HG03460 (cell line): ENCODE measurements at regions not wholly inside any gene's neighbourhood (a gene's known extent, or its start where the extent isn't known, plus 50 kb on each side); places are given as distances from the start of the nearest gene placed in this dataset.
"Not testable (repeated sequence)": the region's sequence is repeated elsewhere in the genome, so short reads cannot be mapped to it uniquely, and the experiment has no call there.

Experiments used
- ATAC-seq: cut with Tn5 transposase; IDR thresholded peaks from one replicate; pipeline ENCODE4 v1.9.1; 2021; ENCODE audit not compliant: unreplicated experiment

DNA sequence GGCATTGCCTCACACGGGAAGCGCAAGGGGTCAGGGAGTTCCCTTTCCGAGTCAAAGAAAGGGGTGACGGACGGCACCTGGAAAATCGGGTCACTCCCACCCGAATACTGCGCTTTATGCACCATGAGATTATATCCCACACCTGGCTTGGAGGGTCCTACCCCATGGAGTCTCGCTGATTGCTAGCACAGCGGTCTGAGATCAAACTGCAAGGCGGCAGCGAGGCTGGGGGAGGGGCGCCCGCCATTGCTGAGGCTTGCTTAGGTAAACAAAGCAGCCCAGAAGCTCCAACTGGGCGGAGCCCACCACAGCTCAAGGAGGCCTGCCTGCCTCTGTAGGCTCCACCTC, 145.1 kb upstream of the BCL6 start:
- not testable (repeated sequence) for ATAC-seq

DNA sequence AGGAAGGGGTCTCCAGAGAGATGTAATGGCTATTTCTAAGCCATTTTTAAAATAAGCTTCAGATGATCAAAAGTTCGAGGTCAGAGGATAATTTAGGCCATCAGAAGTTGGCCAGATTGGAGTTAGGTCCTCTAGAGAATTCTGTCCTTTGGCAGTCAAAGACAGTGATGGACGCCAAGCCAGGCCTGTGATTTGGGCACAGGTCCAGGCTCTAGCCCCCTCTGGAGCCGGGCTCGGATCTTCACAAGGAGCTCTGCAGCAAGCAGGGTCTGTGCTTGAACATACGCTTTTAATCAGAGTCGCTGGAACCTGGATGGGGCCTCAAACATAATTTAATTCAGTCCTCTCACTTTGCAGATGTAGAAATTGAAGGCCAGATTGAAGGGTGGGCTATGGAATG, 151.4 kb upstream of the BCL6 start:
- no peak for ATAC-seq

DNA sequence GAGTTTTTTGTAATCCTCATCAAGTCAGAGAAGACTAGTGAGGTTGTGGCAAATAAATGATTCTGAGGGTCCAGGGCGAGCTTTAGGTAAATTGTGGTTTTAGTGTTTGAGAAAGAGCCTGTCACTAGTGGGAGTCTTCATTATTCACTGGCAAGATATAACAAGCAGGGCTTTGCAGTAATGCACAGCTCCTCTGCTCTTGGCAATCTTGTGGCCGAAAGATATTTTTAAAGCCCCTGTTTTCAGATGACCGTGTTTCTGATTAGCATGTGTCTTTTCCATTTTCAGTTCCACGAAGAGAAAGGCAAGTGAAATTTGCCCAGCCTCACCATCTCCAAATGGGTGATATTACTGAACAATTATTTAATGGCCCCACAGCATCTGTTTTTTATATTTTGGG, 154.0 kb upstream of the BCL6 start:
- no peak for ATAC-seq

DNA sequence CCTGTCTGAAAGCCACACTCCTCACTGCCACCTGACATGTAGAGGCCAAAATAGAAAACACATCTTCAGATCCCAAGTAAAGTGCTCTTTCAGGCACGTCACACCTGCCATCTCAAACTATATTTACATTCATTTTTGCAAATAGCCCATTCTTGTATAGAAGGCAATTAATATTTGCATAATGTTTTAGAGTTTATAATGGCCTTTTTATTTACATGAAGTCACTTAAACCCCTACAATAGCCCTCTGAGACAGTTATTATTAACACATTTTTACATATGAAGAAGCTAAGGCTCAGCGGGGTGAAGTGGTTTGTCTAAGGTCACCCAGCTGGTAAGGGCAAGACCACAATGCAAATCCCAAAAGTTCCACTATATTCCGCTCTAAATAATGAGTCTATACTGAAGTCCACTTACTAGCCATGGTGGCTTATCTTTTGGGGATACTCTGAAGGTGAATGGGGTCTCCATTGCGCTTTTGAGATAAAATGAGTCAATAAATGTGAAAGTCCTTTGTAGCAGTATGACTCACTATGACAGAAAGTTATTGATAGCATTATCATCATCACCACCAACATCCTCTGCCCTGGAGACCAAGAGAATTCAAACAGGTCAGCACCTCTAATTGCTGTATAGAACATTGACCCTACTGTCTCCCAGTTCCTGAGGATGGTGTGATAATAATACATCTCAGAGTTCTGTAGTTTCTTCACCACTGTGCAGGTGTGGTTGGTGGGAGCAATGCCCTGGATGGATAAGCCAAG, 155.9 kb upstream of the BCL6 start:
- ATAC-seq = no peak

DNA sequence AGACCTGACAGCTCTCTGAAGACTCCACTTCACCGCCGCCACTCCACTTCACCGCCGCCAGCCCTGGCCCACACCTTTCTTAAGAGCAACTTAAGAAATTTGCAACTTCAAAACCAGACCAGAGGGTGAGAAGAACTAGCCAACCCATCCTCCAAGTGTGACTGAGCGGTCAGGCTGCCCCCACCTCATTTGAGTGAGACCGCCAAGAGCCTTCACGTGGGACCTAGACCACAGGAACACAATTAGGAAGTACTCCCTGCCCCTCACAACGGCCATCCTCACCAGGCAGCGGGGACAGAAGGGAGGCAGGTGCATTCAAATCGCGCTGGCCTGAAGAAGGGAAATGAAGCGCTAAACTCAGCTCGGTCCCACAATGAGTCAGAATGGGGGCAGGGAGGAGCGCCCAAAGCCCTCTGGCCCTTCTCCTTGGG, 156.8 kb upstream of the BCL6 start:
- ATAC-seq = peak; percentile 62

DNA sequence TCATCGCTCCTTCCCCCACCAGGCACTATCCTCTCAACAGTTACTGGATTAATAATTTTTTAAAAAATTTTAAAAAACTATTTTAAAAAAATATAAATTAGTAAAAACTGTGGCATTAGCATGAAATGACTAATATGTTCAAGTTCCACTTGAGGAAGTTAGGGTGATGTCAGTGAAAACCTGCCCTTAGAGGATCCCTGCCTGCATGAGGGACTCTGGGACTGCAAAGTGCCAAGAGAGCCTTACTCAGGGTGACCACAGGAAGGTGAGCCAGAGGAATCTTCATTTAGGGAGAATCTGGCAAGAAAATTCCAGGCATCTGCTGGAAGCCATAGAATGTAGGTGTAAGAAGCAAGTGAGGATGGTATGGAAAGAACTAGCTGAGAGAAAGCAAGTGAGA, 157.7 kb upstream of the BCL6 start:
- ATAC-seq = no peak

DNA sequence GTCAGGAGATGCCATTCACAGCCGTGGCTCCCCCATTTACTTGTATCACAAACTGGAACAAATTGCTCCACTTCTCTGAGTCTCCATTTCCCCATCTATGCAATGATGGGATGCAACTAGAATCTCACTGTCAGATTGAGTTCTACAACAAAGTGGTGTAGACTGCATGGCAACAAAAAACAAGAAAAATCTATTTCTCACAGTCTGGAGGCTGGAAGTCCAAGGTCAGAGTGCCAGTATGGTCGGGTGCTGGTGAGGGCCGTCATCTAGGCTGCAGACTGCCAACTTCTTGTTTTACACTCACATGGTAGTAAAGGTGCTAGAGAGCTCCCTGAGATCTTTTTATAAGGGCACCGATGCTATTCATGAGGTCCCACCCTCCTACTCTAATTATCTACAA, 158.4 kb upstream of the BCL6 start:
- ATAC-seq = no peak

DNA sequence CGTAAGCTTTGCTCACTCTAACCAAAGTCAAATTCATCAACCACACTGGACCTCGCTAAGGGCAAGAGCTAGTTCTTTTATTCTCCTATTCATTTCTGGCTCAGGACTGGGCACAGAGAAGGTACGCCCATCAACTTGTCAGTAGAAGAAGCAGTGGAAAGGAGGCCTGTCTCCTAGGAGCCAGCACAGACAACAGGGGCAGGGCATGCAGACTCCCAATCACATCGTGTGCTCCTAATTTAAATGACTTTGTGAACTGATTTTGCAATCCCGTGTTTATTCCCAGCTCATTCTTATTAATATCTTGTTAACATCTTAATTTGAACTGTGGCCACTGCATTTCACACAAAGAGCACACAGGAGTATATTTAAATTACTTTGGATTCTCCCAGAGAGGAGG, 161.1 kb upstream of the BCL6 start:
- ATAC-seq = no peak

DNA sequence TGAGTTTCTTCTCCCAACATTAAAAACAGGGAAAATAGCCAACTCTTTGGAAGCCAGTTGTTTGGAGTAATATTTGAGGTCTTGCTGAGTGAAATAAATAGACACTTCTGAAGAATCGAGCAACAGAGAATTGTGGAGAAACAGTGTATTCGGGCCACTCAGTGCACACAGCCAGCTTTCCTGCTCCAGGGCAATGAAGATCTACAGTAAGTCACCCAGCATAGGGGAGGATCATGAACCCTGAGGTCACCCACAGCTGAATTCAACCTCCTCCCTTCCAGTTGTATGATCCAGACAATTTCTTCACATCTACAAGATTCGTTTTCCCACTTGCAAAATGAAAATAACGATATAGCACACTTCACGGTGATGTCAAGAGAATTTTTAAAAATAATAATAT, 161.7 kb upstream of the BCL6 start:
- no peak for ATAC-seq

DNA sequence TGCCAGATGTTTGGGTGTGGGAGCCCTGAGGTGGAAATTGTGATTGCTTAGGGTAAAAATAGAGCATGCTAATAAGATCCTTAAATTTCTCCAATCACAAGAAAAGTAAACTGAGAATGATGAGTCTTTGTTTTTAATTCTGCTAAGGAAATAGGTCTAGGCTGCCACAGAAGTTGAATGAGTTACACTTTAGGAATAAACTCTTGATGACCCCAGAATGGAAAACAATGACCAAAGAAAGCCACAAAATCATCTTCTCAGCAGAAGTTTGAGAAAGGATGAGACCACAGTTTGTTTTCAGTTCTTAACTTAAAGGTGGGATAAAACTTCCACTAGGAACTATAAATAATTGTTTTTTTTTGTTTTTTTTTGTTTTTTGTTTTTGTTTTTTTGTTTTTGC, 164.6 kb upstream of the BCL6 start:
- no peak for ATAC-seq

DNA sequence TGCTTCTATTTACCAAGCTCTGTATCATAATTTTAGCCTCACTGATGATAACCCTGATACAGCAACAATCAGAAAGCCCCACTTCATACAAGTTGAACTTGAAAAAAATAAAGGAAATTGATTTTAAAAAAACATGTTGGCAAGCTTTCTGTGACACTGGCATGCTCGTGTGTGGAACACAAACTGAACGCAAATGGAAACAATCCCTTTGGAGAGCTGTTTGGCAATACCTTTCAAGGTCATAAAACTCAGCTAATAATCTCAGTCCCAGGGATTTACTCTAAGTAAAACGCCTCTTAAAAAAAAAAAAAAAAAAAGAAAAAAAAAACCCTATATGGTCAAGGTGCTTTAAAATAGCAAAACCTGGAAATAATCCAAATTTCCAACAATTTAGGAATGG, 166.7 kb upstream of the BCL6 start:
- no peak for ATAC-seq

DNA sequence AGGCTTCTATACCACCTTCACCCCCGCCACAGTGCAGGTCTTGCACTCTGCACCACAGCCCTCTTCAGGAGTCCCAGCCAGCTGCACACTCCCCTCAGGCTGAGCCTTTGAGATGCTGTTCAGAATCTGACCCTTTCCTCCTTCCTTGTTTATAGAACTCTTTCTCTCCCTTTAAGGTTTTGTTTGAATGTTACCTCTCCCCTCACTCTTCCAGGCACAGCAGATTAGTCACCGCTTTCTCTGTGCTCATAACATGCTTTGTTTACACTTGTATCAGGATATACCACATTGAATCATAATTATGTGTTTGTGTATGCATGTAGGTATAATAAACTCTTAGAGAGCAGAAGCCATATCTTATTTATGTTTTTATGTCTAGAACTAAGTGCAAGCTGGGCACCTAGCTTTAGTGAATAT, 168.4 kb upstream of the BCL6 start:
- no peak for ATAC-seq

DNA sequence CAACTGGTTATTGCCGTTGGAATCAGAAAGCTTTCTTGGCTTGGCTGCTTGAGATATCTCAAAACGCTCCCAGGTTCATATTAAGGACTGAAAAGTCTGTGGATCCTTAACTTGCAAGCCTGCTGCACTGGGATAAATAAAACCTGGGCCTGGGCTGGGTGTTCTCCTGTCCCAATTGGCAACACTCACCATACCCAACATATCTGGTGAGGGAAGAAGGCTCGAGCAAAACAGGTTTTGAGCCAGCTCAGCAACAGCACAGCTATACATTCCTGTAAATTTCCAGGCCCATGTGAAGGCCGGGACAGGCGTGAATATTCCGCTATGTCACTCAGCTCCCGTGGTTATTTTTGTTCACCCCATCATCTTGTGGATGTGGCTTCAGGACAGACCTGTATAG, 169.0 kb upstream of the BCL6 start:
- no peak for ATAC-seq

DNA sequence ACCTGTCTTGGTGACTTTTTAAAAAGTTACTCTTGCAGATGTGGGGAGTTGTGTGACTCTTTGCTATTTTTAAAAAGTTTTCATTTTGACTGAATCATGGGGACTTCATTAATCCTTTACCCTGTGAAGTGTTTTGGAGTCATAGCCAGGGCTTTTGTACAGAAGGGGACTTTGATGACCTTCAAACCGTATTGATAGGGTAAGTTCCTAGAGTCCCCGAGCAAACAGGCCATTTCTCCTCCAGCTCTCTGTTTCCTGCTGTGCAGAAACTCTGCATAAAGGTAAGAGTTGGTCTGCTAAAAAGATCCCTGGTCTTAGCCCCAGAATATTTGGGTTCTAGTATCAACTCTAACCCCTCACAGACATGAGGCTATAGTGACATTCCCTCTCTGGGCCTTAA, 170.8 kb upstream of the BCL6 start:
- no peak for ATAC-seq

DNA sequence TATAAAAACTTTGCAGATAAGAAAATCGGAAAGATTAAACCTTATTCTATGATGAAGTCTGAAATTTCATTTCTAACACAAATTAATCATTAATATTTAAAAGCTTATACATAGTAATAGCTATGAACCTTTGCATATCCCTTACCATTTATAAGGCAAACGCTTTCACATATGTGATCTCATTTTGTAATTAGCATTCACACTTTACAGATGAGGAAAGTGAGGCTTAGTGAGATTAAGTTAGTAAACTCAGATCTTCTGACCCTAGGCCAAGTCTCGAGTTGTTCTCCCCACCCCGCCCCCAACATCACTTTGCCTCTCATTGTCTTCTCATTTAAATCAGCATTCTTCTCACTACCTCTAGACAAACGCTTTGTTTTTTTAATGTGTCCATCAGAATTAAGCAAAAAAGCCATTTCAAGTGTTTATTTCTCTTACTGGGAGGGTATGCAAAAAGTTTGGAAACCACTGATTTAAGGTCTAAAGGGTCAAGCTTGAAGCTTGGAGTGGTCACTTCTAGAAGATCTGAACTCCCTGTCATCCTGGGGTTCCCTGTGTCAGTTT, 172.9 kb upstream of the BCL6 start:
- ATAC-seq = no peak

DNA sequence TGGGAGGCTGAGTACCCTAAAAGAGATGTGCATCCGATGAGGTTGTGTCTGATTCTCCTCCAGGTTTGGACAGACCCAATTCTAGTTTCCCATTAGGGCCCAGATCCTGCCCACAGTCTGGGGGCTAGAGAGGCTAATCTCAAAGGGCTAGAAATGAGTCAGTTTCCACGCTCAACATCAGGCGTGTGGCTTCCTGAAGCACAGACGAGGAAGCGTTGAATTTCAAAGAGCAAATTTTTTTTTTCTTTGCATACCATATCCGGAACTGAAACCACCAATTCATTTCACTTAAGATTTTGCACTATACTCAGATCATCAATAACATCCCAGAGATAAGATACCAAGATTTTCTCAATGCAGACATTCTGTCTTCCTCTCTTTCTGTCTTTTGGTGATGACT, 173.8 kb upstream of the BCL6 start:
- ATAC-seq = peak; percentile 87

DNA sequence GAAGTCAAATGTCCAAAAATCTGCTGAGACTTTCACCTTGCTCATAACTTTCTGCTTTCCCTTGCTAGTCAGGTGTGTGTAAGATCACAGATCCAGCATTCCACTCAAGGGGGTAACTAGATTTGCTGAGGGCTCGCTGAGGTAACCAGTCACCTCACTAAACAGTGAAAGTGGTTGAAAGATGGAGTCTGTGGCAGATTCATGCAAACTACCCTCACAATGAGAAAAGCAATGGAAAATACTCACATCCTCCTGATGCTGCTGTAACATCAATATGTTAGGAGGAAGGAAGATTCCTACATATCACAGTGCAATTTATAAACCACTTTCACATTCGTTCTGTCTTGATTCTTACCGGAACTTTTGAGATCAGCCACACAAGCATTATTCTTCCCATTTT, 174.3 kb upstream of the BCL6 start:
- ATAC-seq = peak; percentile 26

DNA sequence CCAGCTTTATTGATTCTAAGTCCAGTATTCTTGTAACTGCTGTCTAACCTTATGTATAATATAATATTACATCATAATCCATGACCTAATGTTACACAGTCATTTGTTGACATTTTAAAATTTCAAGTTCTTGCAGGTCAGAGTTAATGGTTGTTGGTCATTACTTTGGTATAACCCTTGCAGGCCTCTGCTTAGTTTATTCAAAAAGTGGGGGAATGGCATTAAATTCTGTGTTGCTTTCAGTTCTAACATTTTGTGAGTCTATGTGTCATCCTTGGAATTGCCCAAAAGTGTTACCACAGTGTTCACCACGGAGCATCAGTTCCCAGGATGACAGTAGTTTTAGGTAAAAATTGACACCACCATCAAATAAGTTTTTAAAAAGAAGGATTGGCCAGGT, 174.8 kb upstream of the BCL6 start:
- no peak for ATAC-seq

DNA sequence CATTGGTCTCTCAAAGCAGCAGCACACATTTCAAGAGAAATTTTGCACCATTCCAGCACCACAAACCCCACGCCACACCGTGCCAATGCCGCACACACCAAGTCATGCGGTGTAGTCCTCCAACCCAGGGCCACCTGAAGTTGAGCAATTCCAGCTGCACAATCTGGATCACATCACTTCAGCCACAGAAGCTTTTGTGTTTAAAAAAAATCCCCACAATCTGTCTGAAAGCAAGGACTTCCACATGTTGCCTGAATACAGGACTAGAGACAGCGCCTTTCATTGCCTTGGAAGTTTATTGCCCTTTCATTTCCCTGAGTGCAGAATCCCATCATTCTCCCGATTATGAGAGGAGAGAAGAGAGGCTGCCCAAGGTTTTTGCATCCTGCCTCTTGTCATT, 175.6 kb upstream of the BCL6 start:
- no peak for ATAC-seq

DNA sequence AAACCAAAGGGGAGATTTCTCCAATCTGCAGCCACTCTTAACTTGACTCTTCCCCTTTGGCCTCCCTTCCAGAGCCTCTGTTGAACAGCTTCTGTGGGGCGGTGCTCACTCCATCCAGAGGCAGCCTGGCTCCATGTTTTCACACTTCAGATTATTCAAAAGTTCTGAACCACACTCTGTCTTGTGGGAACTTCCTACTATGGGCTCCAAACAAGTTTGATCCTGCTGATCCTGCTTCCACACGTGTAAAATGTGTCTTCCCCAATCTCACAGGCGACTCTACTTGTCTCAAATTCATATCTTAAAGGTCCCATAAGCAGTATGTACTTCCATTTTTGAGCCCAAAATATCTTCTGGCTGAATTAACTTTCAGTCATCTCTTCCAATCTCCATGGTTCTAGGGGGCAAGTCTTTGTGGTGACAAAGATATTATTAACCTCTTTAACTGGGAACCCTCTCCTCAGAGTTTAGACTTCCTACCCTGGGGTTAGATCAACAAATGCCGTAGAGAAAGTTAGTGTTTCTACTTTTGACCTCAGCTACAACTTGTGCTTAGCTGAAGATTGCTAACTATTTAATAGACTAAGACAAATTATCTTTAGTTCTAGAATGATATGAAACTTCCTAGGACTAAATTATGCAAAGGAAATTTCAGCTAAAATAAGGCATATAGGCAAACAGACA, 176.3 kb upstream of the BCL6 start:
- no peak for ATAC-seq

DNA sequence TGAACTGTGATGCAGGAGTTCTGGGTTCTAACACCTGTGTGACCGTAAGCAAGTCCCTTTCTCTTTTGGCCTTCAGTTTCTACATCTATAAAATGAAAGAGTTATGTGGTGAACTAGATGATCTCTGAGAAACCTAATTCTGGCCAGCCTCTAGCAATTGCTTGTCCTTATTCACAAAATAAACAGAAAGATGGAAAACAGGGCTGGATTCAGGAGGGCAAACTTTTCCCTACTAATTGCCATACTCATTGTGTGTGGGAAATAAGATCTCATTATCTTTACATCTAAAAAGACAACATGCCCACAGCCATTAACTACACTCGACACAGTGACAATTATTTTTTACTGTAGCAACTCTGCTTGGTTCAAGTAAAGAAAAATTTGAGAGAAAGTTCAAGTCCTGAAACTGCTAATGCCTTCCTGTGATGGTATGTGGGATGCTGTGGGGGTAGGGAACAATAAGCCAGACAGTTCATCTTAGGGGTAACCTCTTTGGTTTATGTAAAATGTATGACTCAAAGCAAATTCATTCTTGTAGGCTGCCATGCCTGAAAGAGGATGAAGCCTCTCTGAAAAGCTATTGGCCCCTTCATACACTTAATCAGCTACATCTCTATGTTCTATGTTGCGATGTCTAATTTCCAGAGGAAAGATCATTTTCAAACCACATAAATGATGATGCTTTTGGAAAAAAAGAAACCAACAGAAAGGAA, 177.6 kb upstream of the BCL6 start:
- no peak for ATAC-seq

DNA sequence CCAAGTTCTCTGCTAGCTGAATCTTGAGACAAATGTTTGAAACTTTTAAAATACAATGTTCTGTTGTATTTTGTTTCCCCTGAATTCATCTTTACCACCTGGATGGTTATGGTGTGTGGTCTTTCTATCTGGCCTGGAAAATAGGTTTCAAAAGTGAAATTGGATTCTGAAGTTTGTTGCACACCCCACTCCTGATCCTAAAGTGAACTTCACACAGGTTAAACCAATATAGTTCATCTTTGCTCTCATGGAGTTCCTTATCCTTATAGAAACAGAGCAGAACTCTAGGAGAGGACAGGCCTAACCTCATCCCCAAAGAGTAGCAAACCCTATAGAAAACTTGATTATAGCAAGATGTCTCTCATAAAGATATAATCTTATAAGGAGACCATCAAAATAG, 179.4 kb upstream of the BCL6 start:
- no peak for ATAC-seq
